ENCODE measurements at regions not wholly inside any gene's neighbourhood (a gene's known extent, or its start where the extent isn't known, plus 50 kb on each side); places are given as distances from the start of the nearest gene placed in this dataset.

DNA sequence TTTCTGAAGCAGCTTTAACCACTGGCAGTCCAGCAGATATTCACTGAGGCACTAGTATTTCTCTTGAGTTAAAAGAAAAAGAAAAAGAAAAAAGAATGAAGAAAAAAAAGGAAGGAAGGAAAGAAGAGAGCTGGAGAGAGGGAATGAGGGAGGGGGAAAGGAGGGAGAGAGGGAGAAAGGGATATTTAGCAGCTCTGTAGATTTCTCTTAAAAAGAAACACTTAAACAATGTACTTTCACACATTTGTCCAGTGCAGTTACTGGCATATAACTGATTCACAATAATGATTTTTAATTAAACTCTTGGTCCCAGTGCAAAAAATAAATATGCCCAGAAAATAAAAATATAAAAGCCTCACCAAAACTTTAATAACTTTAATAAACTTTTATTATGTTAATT is 386.4 kb downstream of the KCNJ2 start:
- intact Hi-C loops (cut with DNase I) = loop anchor here (10.0 kb wide), 1 partner anchor 391 kb away; the partner anchor contains the start of gene KCNJ2
- TF ChIP-seq EP300 (IDR thresholded peaks at IDR 0.05) (no peak), CTCF (IDR thresholded peaks at IDR 0.05) (no peak), POLR2AphosphoS5 (IDR thresholded peaks at IDR 0.05) (no peak), POLR2A (IDR thresholded peaks at IDR 0.05; ENCODE audit: low read depth) (no peak)

DNA sequence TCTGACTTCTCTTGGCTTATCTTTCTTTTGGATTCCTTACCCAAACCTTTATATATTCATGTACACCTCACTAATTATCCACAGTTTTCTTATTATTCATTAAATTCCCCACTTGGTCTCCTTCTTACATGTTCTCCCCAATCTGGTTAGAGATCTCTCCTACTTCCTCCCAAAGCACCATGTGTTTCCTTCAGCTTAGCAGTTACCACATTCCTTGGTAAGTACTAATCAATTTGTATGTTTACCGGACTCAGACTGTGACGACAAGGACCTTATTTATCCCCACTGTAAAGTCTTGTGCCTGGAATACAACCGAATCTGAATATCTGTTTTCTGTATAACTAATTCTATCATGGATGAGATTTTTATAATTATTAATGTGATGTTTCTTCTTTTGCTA is 389.5 kb downstream of the KCNJ2 start:
- 61% methylated on average over 3 of the region's 3 CpGs for WGBS
- no peaks in the 10 kb centered on the region for H3K9me3 ChIP-seq
- intact Hi-C loops (cut with DNase I) = loop anchor here (10.0 kb wide), 1 partner anchor 394 kb away; the partner anchor contains the start of gene KCNJ2
- peaks cover 0 to 4% (median 0%) of the 10 kb centered on the region in 4 donors for H3K4me1 ChIP-seq
- no peak overlapping the region for H3K4me3 ChIP-seq
- H3K36me3 ChIP-seq = no peaks in the 10 kb centered on the region
- TF ChIP-seq CTCF (IDR thresholded peaks at IDR 0.05) = no peak
- no peak for TF ChIP-seq POLR2A (IDR thresholded peaks at IDR 0.05; ENCODE audit: low read depth)
- TF ChIP-seq POLR2AphosphoS5 (IDR thresholded peaks at IDR 0.05) = no peak
- no peak for TF ChIP-seq EP300 (IDR thresholded peaks at IDR 0.05)
- no peaks in the 10 kb centered on the region for H3K27me3 ChIP-seq
- no peak overlapping the region for H3K27ac ChIP-seq (replicated peaks in 1 of 4)
- DNase-seq (ENCODE audit: extremely low spot score) = no peak

More for the DNA sequence above, 386.4 kb downstream of the KCNJ2 start:
- H3K4me1 ChIP-seq = no peaks in the 10 kb centered on the region
- no peaks in the 10 kb centered on the region for H3K9me3 ChIP-seq
- no peak overlapping the region for H3K4me3 ChIP-seq
- DNase-seq (ENCODE audit: extremely low spot score) = no peak
- no peak overlapping the region for H3K27ac ChIP-seq (replicated peaks in 1 of 4)
- no peaks in the 10 kb centered on the region for H3K27me3 ChIP-seq
- no peaks in the 10 kb centered on the region for H3K36me3 ChIP-seq

DNA sequence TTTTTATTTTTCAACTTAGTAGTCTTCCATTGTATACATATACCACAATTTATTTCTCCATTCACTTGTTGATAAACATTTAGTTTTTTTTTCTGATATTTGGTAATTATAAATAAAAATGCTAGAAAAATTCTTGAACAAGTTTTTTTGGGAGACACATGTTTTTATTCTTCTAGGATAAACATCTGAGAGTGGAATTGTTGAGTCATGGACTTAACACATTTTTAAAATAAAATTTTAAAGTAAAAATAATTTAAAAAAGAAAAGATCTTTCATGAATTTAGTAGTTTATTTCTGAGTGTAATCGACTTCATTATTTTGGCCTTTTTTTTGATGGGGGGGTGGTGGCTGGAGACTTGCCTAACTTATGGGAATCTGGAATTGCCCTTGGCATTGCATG is 391.1 kb downstream of the KCNJ2 start:
- no peaks in the 10 kb centered on the region for H3K9me3 ChIP-seq
- no peaks in the 10 kb centered on the region for H3K27me3 ChIP-seq
- DNase-seq (ENCODE audit: extremely low spot score) = no peak
- peaks cover 0 to 8% (median 0%) of the 10 kb centered on the region in 4 donors for H3K4me1 ChIP-seq
- H3K36me3 ChIP-seq = no peaks in the 10 kb centered on the region
- no peak overlapping the region for H3K27ac ChIP-seq (replicated peaks in 1 of 4)
- no peak for TF ChIP-seq EP300 (IDR thresholded peaks at IDR 0.05)
- TF ChIP-seq POLR2AphosphoS5 (IDR thresholded peaks at IDR 0.05) = no peak
- WGBS = 87% methylated on average over 1 of the region's 1 CpG
- no peak overlapping the region for H3K4me3 ChIP-seq
- intact Hi-C loops (cut with DNase I) = no loop called here

DNA sequence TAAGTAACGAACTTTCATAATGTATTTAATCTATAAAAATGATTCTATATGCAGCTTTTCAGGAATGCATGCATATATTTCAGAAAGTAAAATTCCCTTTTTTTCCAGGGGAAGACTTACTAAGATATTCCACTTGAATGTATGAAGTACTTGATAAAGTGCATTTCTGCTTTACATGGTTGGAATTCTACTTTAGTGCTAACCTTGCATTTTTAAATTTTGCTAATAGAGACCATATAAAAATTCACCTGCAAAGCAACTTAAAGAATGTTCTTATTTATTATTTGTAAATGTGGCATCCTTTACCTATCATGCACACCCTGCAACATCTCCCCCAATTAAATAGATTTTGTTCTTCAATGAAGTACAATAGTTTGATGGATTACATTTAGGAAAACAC is 392.8 kb downstream of the KCNJ2 start:
- no peaks in the 10 kb centered on the region for H3K36me3 ChIP-seq
- 95% methylated on average over 1 of the region's 1 CpG for WGBS
- intact Hi-C loops (cut with DNase I) = no loop called here

GRCh38 chr17:70563281-70563820 is 394.0 kb downstream of the KCNJ2 start:
- Histone ChIP-seq H3K4me1 (peaks cover 0 to 8% (median 0%) of the 10 kb centered on the region in 4 donors), H3K27ac (replicated peaks in 1 of 4) (no peak overlapping the region), H3K4me3 (no peak overlapping the region), H3K9me3 (no peaks in the 10 kb centered on the region), H3K36me3 (no peaks in the 10 kb centered on the region), H3K27me3 (no peaks in the 10 kb centered on the region)
- TF ChIP-seq POLR2AphosphoS5 (IDR thresholded peaks at IDR 0.05) (no peak), CTCF (IDR thresholded peaks at IDR 0.05) (no peak), EP300 (IDR thresholded peaks at IDR 0.05) (no peak), POLR2A (IDR thresholded peaks at IDR 0.05; ENCODE audit: low read depth) (no peak)
- no peak for DNase-seq (ENCODE audit: extremely low spot score)
- 44% methylated on average over 2 of the region's 2 CpGs for WGBS
- intact Hi-C loops (cut with DNase I) = no loop called here

More for the DNA sequence above, 392.8 kb downstream of the KCNJ2 start:
- Histone ChIP-seq H3K27ac (replicated peaks in 1 of 4) (no peak overlapping the region), H3K27me3 (no peaks in the 10 kb centered on the region), H3K4me1 (peaks cover 0 to 8% (median 0%) of the 10 kb centered on the region in 4 donors), H3K9me3 (no peaks in the 10 kb centered on the region), H3K4me3 (no peak overlapping the region)
- TF ChIP-seq EP300 (IDR thresholded peaks at IDR 0.05) (no peak), POLR2A (IDR thresholded peaks at IDR 0.05; ENCODE audit: low read depth) (no peak), CTCF (IDR thresholded peaks at IDR 0.05) (no peak)
- DNase-seq (ENCODE audit: extremely low spot score) = no peak
